GM18502 (cell line): ENCODE measurements at regions not wholly inside any gene's neighbourhood (a gene's known extent, or its start where the extent isn't known, plus 50 kb on each side); places are given as distances from the start of the nearest gene placed in this dataset.

Experiments used
- ATAC-seq: cut with Tn5 transposase; IDR thresholded peaks from one replicate; pipeline ENCODE4 v1.9.1; 2021; ENCODE audit warnings: mild to moderate bottlenecking; ENCODE audit not compliant: unreplicated experiment, poor library complexity

DNA sequence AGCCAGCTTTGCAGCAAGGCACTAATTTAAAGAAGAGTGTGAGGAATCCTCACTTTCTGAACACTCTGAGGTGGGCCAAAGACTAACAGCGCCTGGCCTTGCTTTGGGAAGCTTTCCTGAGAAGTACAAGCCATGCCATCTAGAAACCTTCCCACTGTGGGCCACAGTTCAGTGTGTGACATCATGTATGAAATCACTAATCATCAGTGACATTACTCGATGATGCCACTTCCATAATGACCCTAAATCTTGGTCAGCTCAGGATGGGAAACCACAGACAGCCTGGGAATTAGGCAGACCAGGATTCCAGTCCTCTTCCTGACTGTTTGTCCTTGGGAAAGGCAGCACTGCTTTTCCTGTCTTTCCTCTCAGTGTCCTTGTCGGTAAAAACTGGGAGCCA is 54.2 kb upstream of the HSPA9 start:
- no peak for ATAC-seq

DNA sequence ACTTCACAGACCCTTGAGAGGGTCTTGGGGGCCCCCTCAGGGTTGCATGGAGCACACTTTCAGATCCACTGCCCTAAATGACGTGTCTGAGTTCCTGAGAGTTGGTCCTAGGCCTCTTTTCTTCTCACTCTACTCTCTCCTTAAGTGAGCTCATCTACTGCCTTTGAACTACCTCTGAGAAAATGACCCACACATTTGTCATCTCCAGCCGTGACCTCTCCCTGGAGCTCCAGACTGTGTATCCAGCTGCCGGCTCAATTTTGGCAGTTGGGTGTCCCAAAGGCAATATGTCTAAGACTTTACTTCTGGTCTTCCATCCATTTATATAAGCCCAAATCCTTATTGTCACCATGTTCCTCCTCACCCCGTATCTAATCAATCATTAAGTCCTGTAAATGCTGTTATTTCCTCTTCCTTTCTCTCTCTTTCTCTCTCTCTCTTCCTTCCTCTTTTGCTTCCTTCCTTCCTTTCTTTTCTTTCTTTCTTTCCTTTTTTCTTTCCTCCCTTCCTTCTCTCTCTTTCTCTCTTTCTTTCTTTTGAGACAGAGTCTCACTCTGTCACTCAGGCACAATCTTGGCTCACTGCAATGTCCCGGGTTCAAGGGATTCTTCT is 51.2 kb upstream of the HSPA9 start:
- ATAC-seq, result no peak

DNA sequence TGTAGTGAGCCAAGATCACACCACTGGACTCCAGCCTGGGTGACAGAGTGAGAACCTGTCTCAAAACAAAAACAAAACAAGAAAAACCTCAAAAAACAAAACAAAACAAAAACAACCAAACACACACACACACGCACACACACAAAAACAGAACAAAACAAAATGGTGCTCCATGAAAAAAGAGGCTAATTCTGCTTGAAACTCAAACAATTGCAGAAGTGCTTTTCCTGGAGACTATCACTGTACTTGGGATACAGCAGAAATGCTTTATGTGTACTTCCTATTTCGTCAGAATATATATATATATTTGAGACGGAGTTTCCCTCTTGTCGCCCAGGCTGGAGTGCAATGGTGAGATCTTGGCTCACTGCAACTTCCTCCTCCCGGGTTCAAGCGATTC is 49.9 kb upstream of the HSPA9 start:
- no peak for ATAC-seq
